Stomach (tissue), 4 donors: ENCODE measurements at regions not wholly inside any gene's neighbourhood (a gene's known extent, or its start where the extent isn't known, plus 50 kb on each side); places are given as distances from the start of the nearest gene placed in this dataset.

Experiments used
- POLR2A ChIP-seq, 4 donors: fragments of 450-650 bp; IDR thresholded peaks; one replicate each; pipeline ENCODE4 v1.6.1; 2016; ENCODE audit warnings: antibody characterized with exemption in 4 of 4, control low read depth in 2 of 4, mild to moderate bottlenecking in 1 of 4, moderate library complexity in 1 of 4
- POLR2AphosphoS5 ChIP-seq, 3 donors: sonication (generic); formaldehyde crosslinking; IDR thresholded peaks; one replicate each; pipeline ENCODE4 v1.6.1; 2016; ENCODE audit warnings: antibody characterized with exemption in 3 of 3
- TF ChIP-seq, protein P1 (sequence below), 7 experiments: fragments of 450-650 bp in 4 of 7; fragments of 200-600 bp in 3 of 7; sonication (generic) in 3 of 7; IDR thresholded peaks; one replicate each; pipeline ENCODE4 v1.5.1; 2016 to 2019; ENCODE audit warnings: antibody characterized with exemption in 7 of 7, control low read depth in 2 of 7, mild to moderate bottlenecking in 1 of 7

DNA sequence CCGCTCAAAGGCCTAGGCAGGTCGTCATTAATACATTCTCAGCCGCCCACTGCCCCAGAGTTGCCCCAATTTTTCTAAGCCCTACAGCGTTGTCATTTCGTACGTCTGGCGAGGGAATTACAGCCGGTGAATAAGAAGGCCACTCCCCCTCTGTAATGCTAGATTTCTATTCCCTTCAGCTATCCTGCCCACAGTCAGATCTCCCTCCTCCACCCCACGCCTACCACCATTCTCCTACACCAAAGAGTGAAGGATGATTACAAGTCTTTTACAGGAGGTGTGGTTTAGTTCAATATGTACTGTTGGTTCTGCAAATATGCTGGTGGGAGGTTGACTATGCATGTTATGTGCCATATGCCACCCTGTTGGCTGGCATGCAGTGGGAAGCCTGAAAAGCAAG lies 83.7 kb upstream of the SMIM15 start:
- TF ChIP-seq, protein P1, sequence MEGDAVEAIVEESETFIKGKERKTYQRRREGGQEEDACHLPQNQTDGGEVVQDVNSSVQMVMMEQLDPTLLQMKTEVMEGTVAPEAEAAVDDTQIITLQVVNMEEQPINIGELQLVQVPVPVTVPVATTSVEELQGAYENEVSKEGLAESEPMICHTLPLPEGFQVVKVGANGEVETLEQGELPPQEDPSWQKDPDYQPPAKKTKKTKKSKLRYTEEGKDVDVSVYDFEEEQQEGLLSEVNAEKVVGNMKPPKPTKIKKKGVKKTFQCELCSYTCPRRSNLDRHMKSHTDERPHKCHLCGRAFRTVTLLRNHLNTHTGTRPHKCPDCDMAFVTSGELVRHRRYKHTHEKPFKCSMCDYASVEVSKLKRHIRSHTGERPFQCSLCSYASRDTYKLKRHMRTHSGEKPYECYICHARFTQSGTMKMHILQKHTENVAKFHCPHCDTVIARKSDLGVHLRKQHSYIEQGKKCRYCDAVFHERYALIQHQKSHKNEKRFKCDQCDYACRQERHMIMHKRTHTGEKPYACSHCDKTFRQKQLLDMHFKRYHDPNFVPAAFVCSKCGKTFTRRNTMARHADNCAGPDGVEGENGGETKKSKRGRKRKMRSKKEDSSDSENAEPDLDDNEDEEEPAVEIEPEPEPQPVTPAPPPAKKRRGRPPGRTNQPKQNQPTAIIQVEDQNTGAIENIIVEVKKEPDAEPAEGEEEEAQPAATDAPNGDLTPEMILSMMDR (IDR thresholded peaks at IDR 0.05), result no peak
- no peak for TF ChIP-seq POLR2A (IDR thresholded peaks at IDR 0.05)
- peak in 2 of 3 donors; percentile 67 to 84 for TF ChIP-seq POLR2AphosphoS5 (IDR thresholded peaks at IDR 0.05)
